ENCODE measurements at regions not wholly inside any gene's neighbourhood (a gene's known extent, or its start where the extent isn't known, plus 50 kb on each side); places are given as distances from the start of the nearest gene placed in this dataset.

DNA sequence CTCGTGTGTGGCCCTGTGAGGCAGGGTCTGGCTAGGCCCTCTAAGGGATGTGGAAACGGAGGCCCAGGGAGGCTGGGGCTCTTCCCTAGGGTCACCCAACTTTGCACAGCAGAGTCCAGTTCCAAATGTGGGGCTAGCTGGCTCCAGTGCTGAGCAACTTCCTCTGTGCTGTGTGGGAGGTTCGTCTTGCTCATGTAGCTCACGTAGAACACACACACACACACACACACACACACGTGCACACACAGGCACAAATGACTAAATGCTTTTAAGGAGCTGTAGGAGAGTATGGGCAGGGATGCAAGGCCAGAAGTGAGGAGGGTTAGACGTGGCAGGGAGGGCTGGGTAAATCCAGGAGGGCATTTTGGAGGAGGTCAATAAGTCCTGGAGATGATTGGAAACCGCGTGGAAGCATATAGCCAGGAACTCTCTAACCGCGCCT lies 213.8 kb downstream of the RPLP1 start:
- Histone ChIP-seq H3K9me3 (no peaks in the 10 kb centered on the region), H3K27me3 (no peaks in the 10 kb centered on the region), H3K4me3 (no peak overlapping the region), H3K36me3 (no peaks in the 10 kb centered on the region), H3K27ac (peak overlapping the region in 2 of 4 donors; percentile 9 to 48), H3K4me1 (peaks cover 0 to 14% (median 2%) of the 10 kb centered on the region in 4 donors)
- in situ Hi-C loops (cut with MboI; ENCODE audit: low pct_ligation_motif_present in 1 of 4, low pct_unique_long_range_greater_than_20kb in 1 of 4, low sequenced_read_pairs in 3 of 4) (no loop called here), intact Hi-C loops (cut with DNase I; ENCODE audit: low total_unique reads) (no loop called here)
- TF ChIP-seq POLR2A (IDR thresholded peaks at IDR 0.05): no peak
- TF ChIP-seq, protein P1, sequence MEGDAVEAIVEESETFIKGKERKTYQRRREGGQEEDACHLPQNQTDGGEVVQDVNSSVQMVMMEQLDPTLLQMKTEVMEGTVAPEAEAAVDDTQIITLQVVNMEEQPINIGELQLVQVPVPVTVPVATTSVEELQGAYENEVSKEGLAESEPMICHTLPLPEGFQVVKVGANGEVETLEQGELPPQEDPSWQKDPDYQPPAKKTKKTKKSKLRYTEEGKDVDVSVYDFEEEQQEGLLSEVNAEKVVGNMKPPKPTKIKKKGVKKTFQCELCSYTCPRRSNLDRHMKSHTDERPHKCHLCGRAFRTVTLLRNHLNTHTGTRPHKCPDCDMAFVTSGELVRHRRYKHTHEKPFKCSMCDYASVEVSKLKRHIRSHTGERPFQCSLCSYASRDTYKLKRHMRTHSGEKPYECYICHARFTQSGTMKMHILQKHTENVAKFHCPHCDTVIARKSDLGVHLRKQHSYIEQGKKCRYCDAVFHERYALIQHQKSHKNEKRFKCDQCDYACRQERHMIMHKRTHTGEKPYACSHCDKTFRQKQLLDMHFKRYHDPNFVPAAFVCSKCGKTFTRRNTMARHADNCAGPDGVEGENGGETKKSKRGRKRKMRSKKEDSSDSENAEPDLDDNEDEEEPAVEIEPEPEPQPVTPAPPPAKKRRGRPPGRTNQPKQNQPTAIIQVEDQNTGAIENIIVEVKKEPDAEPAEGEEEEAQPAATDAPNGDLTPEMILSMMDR (IDR thresholded peaks at IDR 0.05): no peak
- TF ChIP-seq EP300 (IDR thresholded peaks at IDR 0.05; ENCODE audit: low read depth): no peak
- no peak for TF ChIP-seq POLR2AphosphoS5 (IDR thresholded peaks at IDR 0.05)
- 65% methylated on average over 10 of the region's 10 CpGs; no CpG with 5 or more reads in 1 of the 2 donors for WGBS, 2 donors (ENCODE audit: low coverage in 1 of 2)
- DNase-seq: peak; percentile 17

DNA sequence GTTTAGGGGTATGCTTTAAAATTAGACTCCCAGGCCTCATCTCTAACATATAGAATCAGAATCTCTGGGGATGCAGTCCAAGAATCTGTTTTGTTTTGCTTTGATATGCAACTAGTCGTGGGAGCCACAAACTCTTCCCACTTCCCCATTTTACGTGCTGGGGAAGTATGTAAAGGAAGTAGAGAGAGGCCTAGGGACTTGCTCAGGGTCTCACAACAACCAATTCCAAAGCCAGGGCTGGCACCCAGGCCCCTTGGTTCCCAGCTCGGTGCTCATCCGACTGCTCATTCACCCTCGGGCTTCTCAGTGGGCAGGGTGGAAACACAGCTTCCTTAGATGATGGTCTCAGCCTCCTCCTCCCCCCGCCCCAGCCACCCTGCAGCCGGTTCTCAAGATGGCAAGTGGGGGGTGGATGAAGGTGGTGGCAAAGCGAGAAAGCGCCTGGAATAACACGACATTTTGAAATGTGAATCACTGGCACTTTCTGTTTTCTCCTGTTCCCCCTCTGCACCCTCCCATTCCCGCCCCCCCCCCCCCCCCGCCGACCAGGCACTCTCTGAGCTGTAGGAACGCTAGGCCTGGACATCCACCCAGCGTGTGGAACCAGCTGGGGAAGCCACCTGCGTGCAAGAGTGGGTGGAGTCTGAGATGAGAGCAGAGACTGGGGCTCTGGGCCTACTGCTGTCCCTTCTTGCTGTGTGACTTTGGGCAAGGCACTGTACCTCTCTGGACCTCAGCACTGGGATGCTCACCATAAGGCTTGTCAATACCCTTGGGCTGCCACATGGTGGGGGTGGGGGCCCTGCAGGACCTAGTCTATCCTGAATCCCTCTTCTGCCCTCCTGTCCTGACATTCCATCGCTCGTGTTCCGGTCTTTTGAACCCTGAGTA lies 214.5 kb downstream of the RPLP1 start:
- in situ Hi-C loops (cut with MboI; ENCODE audit: low pct_ligation_motif_present in 1 of 4, low pct_unique_long_range_greater_than_20kb in 1 of 4, low sequenced_read_pairs in 3 of 4): no loop called here
- WGBS, 2 donors (ENCODE audit: low coverage in 1 of 2): 81% methylated on average over 17 of the region's 19 CpGs; no CpG with 5 or more reads in 1 of the 2 donors
- intact Hi-C loops (cut with DNase I; ENCODE audit: low total_unique reads): no loop called here

DNA sequence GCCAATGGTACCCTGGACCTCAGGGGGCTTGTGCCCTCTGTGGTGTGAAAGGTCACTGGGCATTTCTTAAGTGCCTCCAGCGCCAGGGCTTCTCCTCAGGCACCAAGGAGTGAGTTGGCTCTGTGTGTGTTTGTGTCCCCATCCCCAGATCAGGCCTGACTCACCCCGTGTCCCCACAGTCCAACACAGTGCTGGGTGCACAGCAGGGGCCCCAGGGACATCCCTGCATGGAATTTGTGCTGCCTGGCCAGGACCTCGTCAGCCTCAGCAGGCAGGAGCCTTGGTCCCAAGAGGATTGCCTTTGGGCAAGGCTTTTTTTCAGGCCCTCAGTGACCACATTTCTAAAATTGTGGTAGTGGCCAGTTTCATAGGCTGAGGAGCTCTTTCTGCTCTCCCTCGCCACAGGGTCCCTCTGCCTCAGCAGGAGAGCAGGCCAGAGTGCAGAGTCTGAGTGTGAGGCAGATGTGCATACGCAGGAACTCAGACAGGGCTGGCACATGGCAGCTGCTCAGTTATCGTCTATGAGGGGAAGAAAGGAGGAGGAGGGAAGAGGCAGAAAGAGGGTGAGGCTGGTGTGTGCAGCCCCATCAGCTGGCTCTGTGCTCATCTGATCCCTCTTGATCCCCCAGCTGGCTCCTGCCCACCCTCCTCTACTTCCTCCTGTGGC lies 215.6 kb downstream of the RPLP1 start:
- TF ChIP-seq POLR2A (IDR thresholded peaks at IDR 0.05): no peak
- DNase-seq: no peak
- Histone ChIP-seq H3K27ac (peak overlapping the region in 2 of 4 donors; percentile 9 to 30), H3K36me3 (no peaks in the 10 kb centered on the region), H3K9me3 (no peaks in the 10 kb centered on the region), H3K27me3 (no peaks in the 10 kb centered on the region), H3K4me3 (no peak overlapping the region), H3K4me1 (peaks cover 0 to 14% (median 2%) of the 10 kb centered on the region in 4 donors)
- 78% methylated on average over 6 of the region's 6 CpGs; no CpG with 5 or more reads in 1 of the 2 donors for WGBS, 2 donors (ENCODE audit: low coverage in 1 of 2)
- in situ Hi-C loops (cut with MboI; ENCODE audit: low pct_ligation_motif_present in 1 of 4, low pct_unique_long_range_greater_than_20kb in 1 of 4, low sequenced_read_pairs in 3 of 4): no loop called here
- intact Hi-C loops (cut with DNase I; ENCODE audit: low total_unique reads): no loop called here

More for the DNA sequence above, 214.5 kb downstream of the RPLP1 start:
- Histone ChIP-seq H3K9me3 (no peaks in the 10 kb centered on the region), H3K4me3 (no peak overlapping the region), H3K4me1 (peaks cover 0 to 14% (median 2%) of the 10 kb centered on the region in 4 donors), H3K36me3 (no peaks in the 10 kb centered on the region), H3K27ac (peak overlapping the region in 3 of 4 donors; percentile 9 to 48 (median 44)), H3K27me3 (no peaks in the 10 kb centered on the region)
- DNase-seq: peak; percentile 40
- TF ChIP-seq POLR2A (IDR thresholded peaks at IDR 0.05) (no peak), POLR2AphosphoS5 (IDR thresholded peaks at IDR 0.05) (no peak), EP300 (IDR thresholded peaks at IDR 0.05; ENCODE audit: low read depth) (no peak)
- TF ChIP-seq, protein P1 (IDR thresholded peaks at IDR 0.05): no peak

DNA sequence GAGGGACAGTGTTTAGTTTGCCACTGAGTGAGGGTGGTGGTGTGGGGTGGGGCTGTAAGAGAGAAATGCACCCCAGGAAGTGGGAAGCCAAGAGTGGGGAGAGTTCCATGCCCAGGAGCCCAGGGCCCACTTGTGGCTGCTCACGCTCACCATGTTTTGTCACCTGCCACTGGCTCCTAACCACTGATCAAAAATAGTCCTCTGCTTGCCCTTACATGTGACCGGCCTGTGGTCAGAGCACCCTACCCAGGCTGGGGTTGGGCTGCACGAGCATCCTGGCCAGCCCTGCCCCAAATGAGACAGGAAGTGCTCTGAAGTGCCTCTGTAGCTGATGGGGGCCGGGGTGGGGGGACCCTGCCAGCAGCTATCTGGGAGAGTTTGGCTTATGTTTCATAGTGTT lies 216.3 kb downstream of the RPLP1 start:
- in situ Hi-C loops (cut with MboI; ENCODE audit: low pct_ligation_motif_present in 1 of 4, low pct_unique_long_range_greater_than_20kb in 1 of 4, low sequenced_read_pairs in 3 of 4) (no loop called here), intact Hi-C loops (cut with DNase I; ENCODE audit: low total_unique reads) (no loop called here)
- WGBS, 2 donors (ENCODE audit: low coverage in 1 of 2): 60% methylated on average over 4 of the region's 4 CpGs; no CpG with 5 or more reads in 1 of the 2 donors

More for the DNA sequence above, 216.3 kb downstream of the RPLP1 start:
- peak; percentile 62 for DNase-seq
- TF ChIP-seq EP300 (IDR thresholded peaks at IDR 0.05; ENCODE audit: low read depth) (no peak), POLR2AphosphoS5 (IDR thresholded peaks at IDR 0.05) (no peak), POLR2A (IDR thresholded peaks at IDR 0.05) (no peak)
- TF ChIP-seq, protein P1 (IDR thresholded peaks at IDR 0.05): no peak
- H3K4me3 ChIP-seq: no peak overlapping the region
- H3K9me3 ChIP-seq: no peaks in the 10 kb centered on the region
- H3K4me1 ChIP-seq: peaks cover 0 to 14% (median 2%) of the 10 kb centered on the region in 4 donors
- H3K27me3 ChIP-seq: no peaks in the 10 kb centered on the region
- H3K27ac ChIP-seq: peak overlapping the region in 1 of 4 donors; percentile 30
- H3K36me3 ChIP-seq: no peaks in the 10 kb centered on the region
